SH-SY5Y (cell line): ENCODE measurements at regions not wholly inside any gene's neighbourhood (a gene's known extent, or its start where the extent isn't known, plus 50 kb on each side); places are given as distances from the start of the nearest gene placed in this dataset.

Experiments used
- GATA2 ChIP-seq: IDR thresholded peaks from 2 replicates; pipeline ENCODE4 v1.6.1; 2011; ENCODE audit warnings: mild to moderate bottlenecking, low read depth, low read length
- GATA3 ChIP-seq: IDR thresholded peaks from 2 replicates; pipeline ENCODE4 v1.6.1; 2011; ENCODE audit warnings: low read depth, mild to moderate bottlenecking, low read length, moderate library complexity

GRCh38 chr16:74090871-74091270 is 205.7 kb upstream of the PSMD7 start:
- TF ChIP-seq GATA2 (no peak), GATA3 (no peak)
